A673 (cell line): ENCODE measurements at regions not wholly inside any gene's neighbourhood (a gene's known extent, or its start where the extent isn't known, plus 50 kb on each side); places are given as distances from the start of the nearest gene placed in this dataset.

Source experiments
- CTCF ChIP-seq: fragments of 300-800, 200-600 bp; sonication (generic); conservative IDR thresholded peaks from 2 replicates; pipeline ENCODE4 v1.5.1; 2017; ENCODE audit warnings: low read depth, mild to moderate bottlenecking, antibody characterized with exemption, low read length, moderate library complexity, mixed read lengths
- EZH2 ChIP-seq: fragments of 200-600 bp; sonication (generic); IDR thresholded peaks from 2 replicates; pipeline ENCODE4 v1.6.1; 2017; ENCODE audit warnings: borderline replicate concordance, low read depth, mild to moderate bottlenecking, mixed read lengths, antibody characterized with exemption, low read length; ENCODE audit not compliant: poor library complexity, severe bottlenecking

GRCh38 chr2:239779584-239779983 lies 245.6 kb downstream of the NDUFA10 start:
- TF ChIP-seq CTCF: no peak
- no peak for TF ChIP-seq EZH2
